SK-N-SH treated with all-trans-retinoic acid at 6 μM for 48 hours (cell line): ENCODE measurements at regions not wholly inside any gene's neighbourhood (a gene's known extent, or its start where the extent isn't known, plus 50 kb on each side); places are given as distances from the start of the nearest gene placed in this dataset.

ENCODE experiments used
- ARNTL ChIP-seq: fragments of 450-650 bp; formaldehyde crosslinking; IDR thresholded peaks from 2 replicates; pipeline ENCODE4 v1.5.0; 2020; ENCODE audit warnings: low read depth, mild to moderate bottlenecking, moderate library complexity, borderline replicate concordance
- CREB5 ChIP-seq: fragments of 250-450 bp; sonication (Bioruptor Pico); IDR thresholded peaks from 2 replicates; pipeline ENCODE4 v1.5.1; 2020; ENCODE audit warnings: low read depth, mild to moderate bottlenecking, moderate library complexity
- ESRRG ChIP-seq: fragments of 250-450 bp; sonication (Bioruptor Pico); IDR thresholded peaks from 2 replicates; pipeline ENCODE4 v1.6.1; 2021; ENCODE audit warnings: mild to moderate bottlenecking
- PATZ1 ChIP-seq: fragments of 250-450 bp; sonication (Bioruptor Pico); IDR thresholded peaks from 2 replicates; pipeline ENCODE4 v1.8.0; 2020; ENCODE audit warnings: mild to moderate bottlenecking, moderate library complexity, borderline replicate concordance
- RARB ChIP-seq: fragments of 250-450 bp; sonication (Bioruptor Pico); IDR thresholded peaks from 2 replicates; pipeline ENCODE4 v1.8.0; 2021; ENCODE audit warnings: mild to moderate bottlenecking, moderate library complexity
- SNAI2 ChIP-seq: fragments of 250-450 bp; sonication (Bioruptor Pico); IDR thresholded peaks from 2 replicates; pipeline ENCODE4 v1.5.0; 2020; ENCODE audit warnings: mild to moderate bottlenecking, moderate library complexity
- TOX ChIP-seq: fragments of 250-450 bp; sonication (Bioruptor Pico); IDR thresholded peaks from 2 replicates; pipeline ENCODE4 v1.8.0; 2021; ENCODE audit warnings: mild to moderate bottlenecking, moderate library complexity, borderline replicate concordance
- ZC3H10 ChIP-seq: fragments of 250-450 bp; sonication (Bioruptor Pico); IDR thresholded peaks from 2 replicates; pipeline ENCODE4 v1.5.1; 2021; ENCODE audit warnings: mild to moderate bottlenecking, moderate library complexity
- ZNF70 ChIP-seq: fragments of 450-650 bp; formaldehyde crosslinking; IDR thresholded peaks from 2 replicates; pipeline ENCODE4 v1.5.0; 2020; ENCODE audit warnings: mild to moderate bottlenecking, moderate library complexity

- TF ChIP-seq ARNTL (CRISPR knock-in tag) (no peak), ZC3H10 (CRISPR knock-in tag) (no peak), RARB (CRISPR knock-in tag) (no peak), SNAI2 (no peak), CREB5 (CRISPR knock-in tag) (no peak), TOX (CRISPR knock-in tag) (no peak), ZNF70 (CRISPR knock-in tag) (no peak), ESRRG (no peak), PATZ1 (no peak)
Observed at GRCh38 chr18:79620576-79621165, 58.9 kb upstream of the CTDP1 start.
